GM21423 (cell line): ENCODE measurements at regions not wholly inside any gene's neighbourhood (a gene's known extent, or its start where the extent isn't known, plus 50 kb on each side); places are given as distances from the start of the nearest gene placed in this dataset.

ENCODE experiments used
- ATAC-seq: cut with Tn5 transposase; IDR thresholded peaks from one replicate; pipeline ENCODE4 v1.9.1; 2021; ENCODE audit warnings: mild to moderate bottlenecking, moderate library complexity; ENCODE audit not compliant: unreplicated experiment

DNA sequence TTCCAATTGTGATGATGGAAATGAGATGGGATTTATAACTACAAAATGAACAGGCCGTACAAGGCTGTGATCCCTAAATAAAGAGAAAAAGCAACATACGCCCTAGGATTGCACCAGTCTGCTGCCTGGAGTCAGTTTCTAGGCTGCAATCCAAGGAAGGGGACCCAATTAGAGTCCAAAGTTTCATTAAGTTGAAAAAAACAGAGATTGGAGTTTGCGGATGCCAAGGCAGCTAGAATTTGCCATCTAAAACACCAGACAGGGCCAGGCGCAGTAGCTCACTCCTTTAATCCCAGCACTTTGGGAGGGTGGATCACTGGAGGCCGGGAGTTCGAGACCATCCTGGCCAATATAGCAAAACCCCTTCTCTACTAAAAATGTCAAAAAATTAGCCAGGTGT is 661.0 kb downstream of the RPS29 start:
- no peak for ATAC-seq

DNA sequence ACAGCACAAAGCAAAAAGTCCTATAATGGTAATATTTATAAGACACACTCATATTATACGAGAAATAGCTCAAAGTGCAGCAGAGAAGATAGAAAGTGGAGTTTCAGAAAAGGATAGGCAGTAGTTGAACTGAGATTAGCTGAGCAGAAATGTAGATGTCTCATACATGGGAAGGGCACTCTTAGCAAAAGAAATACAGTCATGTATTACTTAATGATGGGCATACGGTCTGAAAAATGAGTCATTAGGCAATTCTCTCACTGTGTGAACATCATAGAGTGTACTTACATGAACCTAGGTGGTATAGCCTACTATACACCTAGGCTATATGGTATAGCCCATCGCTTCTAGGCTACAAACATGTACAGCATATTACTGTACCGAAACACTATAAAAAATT is 671.3 kb downstream of the RPS29 start:
- no peak for ATAC-seq

- ATAC-seq: no peak
Measured at GRCh38 chr14:48914382-48914781, 671.8 kb downstream of the RPS29 start.

GRCh38 chr14:48900565-48900964 is 685.6 kb downstream of the RPS29 start:
- ATAC-seq: no peak

DNA sequence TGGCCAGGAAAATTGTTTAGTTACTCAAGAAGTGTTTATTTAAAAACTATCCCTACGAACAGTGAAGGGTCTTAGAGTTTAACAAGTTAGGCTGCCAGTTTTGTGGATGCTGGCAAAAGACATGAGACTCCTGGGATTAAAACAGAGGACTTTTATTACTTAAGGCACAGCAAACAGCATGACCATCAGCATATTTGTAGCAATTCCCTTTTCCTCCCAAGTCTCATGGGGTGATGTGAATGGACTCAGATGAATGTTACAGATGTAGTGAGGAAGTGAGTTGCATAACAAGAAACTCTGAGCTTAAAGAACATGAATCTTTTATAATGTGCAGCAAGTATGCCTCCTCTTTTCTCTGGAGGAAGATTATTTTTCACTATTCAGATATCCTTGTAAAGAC is 695.8 kb downstream of the RPS29 start:
- no peak for ATAC-seq

- no peak for ATAC-seq
Measured at GRCh38 chr14:48876806-48877340, 709.3 kb downstream of the RPS29 start.

GRCh38 chr14:48874711-48875110 is 711.5 kb downstream of the RPS29 start:
- no peak for ATAC-seq

- ATAC-seq: no peak
Measured at GRCh38 chr14:48857366-48857765, 728.8 kb downstream of the RPS29 start.

DNA sequence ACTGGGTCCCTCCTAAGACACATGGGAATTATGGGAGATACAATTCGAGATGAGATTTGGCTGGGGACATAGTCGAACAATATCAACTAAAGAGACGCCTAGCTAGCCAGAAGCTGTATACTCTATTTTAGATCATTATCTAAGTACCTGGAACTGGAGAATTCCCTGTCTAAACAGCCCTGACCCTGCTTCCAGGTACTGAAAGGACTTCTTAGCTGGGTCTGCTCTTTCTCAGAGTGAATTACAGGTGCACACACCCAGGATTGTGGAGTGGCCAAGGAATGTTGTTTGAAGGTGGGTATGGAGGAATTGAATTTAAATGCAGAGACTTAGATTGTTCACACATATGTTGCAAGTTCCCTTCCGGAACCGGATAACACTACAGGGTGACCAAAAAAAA is 733.0 kb downstream of the RPS29 start:
- no peak for ATAC-seq

GRCh38 chr14:48849741-48850322 is 736.3 kb downstream of the RPS29 start:
- ATAC-seq: no peak

DNA sequence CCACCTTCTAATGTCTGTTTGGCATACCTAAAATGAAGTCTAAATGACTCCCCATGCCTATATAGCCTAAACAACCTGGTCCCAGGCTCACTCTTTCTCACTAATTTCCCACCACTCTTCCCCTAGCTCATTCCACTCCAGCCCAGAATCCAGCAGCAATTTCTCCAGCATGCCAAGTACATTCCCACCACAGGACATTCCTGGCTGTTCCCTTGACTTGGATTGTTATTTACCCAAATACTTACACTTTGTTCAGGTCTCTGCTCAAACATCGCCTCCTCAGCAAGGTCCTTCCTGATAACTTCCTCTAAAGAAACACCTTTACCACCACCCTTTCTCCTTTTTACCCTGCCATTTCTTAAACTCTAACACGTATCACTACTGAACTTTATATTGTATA is 743.4 kb downstream of the RPS29 start:
- ATAC-seq: no peak

DNA sequence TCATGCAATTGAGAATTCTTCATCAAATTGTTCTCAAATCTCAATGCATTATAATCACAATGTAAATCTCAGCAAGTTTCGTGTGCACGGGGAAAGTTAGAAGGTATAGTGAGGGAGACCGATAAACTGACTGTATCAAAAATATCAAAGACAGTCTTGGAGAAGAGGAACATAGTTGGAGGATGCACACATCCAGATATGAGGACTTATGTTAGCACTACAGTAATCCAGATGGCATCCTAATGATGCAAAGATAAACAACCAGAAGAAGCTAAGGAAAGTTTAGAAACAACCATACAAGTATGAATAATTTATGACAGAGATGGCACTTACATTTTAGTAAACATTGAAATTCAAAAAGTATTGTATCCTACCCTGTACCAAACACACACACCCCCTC is 760.1 kb downstream of the RPS29 start:
- ATAC-seq: no peak

- no peak for ATAC-seq
Measured at GRCh38 chr14:48814562-48814961, 771.6 kb downstream of the RPS29 start.

DNA sequence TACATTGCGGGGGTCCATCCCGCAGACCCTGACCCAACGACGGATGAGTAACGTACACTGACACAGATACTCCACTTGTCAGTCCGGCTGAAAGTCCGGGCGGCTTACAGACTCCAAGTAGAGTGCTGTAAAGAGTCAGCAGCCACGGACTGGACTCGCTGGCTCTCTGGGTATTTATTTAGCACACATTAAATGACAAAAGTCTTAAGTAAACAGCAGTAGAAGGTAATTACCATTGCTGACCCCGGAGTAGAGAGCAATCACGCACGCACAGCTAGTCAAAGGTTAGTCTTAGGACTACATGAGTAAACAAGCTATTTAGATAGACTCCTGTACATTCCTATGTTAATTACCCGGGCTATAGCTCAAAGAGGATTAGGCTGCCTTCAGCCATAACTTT is 780.9 kb downstream of the RPS29 start:
- no peak for ATAC-seq

- ATAC-seq: no peak
Measured at GRCh38 chr14:48792376-48793024, 793.7 kb downstream of the RPS29 start.

GRCh38 chr14:48788771-48789170 is 797.4 kb downstream of the RPS29 start:
- ATAC-seq: no peak

GRCh38 chr14:48786498-48786897 is 799.7 kb downstream of the RPS29 start:
- no peak for ATAC-seq

- ATAC-seq: no peak
Measured at GRCh38 chr14:48771717-48772116, 814.5 kb downstream of the RPS29 start.

DNA sequence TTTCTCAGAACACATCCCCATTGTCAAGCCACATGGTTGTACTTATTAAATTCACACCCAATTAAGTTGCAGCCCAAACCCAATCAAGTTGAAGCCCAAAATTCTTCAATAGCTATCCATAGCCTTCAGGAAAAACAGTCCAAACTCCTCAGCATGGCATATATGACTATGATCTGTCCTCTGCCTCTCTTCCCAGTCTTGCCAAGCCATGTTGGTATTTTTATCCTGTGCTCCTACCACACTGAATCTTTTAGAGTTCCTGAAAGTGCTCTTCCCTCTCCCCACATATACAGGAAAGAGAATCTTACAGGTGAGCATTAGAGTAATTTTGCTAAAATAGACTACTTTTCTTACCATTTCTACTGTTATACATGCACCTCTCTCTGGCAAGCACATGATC is 834.9 kb downstream of the RPS29 start:
- no peak for ATAC-seq

DNA sequence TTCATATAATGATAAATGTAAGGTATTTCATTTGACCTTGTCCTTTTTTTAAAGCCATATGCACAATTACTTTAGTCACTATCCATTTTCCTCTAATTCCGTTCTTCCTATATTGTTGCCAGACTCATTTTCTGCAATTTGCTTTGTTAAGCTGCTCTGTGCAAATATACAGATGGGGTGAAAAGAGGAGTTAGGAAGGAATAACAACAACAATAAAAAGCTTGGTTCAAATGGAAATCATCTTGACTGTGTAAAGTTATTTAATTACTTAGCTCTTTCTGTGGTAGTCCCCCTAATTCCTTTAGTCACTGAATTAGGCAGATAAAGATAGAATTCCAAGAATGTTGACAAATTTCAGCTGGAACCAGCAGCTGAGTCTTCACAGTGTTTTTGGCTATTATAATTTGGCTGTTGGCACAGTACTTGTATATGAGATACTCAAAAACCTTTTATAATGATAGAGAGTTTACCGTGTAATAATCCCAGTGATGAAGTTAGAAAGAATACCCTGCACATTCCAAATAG is 838.0 kb downstream of the RPS29 start:
- ATAC-seq: no peak

DNA sequence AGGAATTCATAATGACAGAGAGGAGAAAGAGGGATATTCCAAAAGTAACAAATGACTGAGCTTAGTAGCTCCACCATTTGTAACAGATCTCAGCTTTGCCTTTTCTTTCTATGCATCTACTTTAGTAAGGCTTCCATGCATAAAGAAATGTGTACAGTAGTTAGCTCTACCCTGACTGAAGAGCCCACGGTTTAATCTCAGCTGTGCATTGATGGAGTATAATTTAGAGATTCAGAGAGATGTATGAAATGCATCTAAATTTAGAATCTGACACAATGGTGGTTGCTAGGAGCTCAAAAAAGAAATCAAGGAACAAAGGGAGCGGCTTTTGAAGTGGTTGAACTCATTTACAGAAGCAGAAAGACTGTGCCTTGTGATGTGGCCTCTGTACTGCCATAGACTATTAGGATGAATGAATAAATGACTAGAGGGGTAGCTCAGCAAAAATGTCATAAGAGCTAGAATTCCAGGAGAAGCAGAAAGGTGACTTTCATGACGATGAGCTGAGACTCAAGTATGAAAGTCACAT is 838.6 kb downstream of the RPS29 start:
- no peak for ATAC-seq

- ATAC-seq: no peak
Measured at GRCh38 chr14:48744202-48744601, 842.0 kb downstream of the RPS29 start.
